ENCODE measurements at regions not wholly inside any gene's neighbourhood (a gene's known extent, or its start where the extent isn't known, plus 50 kb on each side); places are given as distances from the start of the nearest gene placed in this dataset.

DNA sequence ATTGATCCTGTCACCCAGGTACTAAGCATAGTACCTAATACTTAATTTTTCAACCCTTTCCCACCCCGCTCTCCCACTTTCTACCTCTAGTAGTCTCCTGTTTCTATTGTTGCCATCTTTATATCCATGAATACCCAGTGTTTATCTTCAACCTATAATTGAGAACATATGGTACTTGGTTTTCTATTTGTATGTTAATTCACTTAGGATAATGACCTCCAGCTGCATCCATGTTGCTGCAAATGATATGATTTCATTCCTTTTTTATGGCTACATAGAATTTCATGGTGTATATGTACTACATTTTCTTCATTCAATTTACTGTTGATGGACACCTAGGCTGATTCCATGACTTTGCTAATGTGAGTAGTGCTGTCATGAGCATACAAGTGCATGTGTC, 547.3 kb upstream of the NOVA1 start:
- Histone ChIP-seq H3K4me3 (no peak overlapping the region), H3K27ac (no peak overlapping the region), H3K27me3 (no peaks in the 10 kb centered on the region), H3K36me3 (no peaks in the 10 kb centered on the region), H3K9me3 (ENCODE audit: low read depth) (no peaks in the 10 kb centered on the region), H3K4me1 (ENCODE audit: low read depth) (no peaks in the 10 kb centered on the region)
- no peak for TF ChIP-seq CTCF (IDR thresholded peaks at IDR 0.05; ENCODE audit: low read depth, low read length)
- no peak for DNase-seq (ENCODE audit: low read depth in 1 of 2, low spot score in 1 of 2)

DNA sequence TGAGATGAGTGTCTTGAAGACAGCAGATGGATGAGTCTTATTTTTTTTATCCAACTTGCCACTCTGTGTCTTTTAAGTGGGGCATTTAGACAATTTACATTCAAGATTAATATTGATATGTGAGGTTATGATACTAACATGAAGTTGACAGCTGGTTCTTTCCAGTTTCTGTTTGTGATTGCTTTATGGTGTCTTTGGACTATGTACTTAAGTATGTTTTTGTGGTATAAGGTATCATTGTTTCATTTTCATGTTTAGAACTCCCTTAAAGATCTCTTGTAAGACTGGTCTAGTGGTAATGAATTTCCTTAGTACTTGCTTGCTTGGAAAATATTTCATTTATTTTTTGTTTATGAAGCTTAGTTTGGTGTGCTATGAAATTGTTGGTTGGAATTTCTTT, 550.3 kb upstream of the NOVA1 start:
- Histone ChIP-seq H3K27ac (no peak overlapping the region), H3K9me3 (ENCODE audit: low read depth) (no peaks in the 10 kb centered on the region), H3K36me3 (no peaks in the 10 kb centered on the region), H3K4me1 (ENCODE audit: low read depth) (no peaks in the 10 kb centered on the region), H3K4me3 (no peak overlapping the region), H3K27me3 (no peaks in the 10 kb centered on the region)
- DNase-seq (ENCODE audit: low read depth in 1 of 2, low spot score in 1 of 2) = no peak
- no peak for TF ChIP-seq CTCF (IDR thresholded peaks at IDR 0.05; ENCODE audit: low read depth, low read length)

- H3K4me3 ChIP-seq = no peak overlapping the region
- no peak overlapping the region for H3K27ac ChIP-seq
- no peaks in the 10 kb centered on the region for H3K9me3 ChIP-seq (ENCODE audit: low read depth)
- no peaks in the 10 kb centered on the region for H3K36me3 ChIP-seq
- H3K4me1 ChIP-seq (ENCODE audit: low read depth) = no peaks in the 10 kb centered on the region
- DNase-seq (ENCODE audit: low read depth in 1 of 2, low spot score in 1 of 2) = no peak
- no peaks in the 10 kb centered on the region for H3K27me3 ChIP-seq
- TF ChIP-seq CTCF (IDR thresholded peaks at IDR 0.05; ENCODE audit: low read depth, low read length) = no peak
Measured at GRCh38 chr14:27164139-27164538, 566.3 kb upstream of the NOVA1 start.

DNA sequence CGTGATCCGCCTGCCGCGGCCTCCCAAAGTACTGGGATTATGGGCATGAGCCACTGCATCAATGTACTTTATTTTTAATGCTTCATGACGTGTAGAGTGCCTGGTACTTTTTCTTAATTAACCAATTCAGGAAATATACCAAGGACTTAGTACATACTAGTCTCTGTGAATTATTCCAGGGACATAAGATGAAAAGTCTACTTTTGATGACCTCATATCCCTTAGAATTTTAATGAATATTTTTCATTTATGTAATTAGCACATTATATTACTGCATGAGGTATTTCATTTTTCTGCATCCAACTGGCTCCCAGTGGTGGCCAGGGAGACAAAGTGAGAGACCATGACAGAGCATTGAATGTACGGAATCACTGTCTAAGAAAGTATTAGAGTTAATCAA, 577.7 kb upstream of the NOVA1 start:
- Histone ChIP-seq H3K36me3 (no peaks in the 10 kb centered on the region), H3K4me1 (ENCODE audit: low read depth) (no peaks in the 10 kb centered on the region), H3K4me3 (no peak overlapping the region), H3K9me3 (ENCODE audit: low read depth) (no peaks in the 10 kb centered on the region), H3K27me3 (no peaks in the 10 kb centered on the region), H3K27ac (no peak overlapping the region)
- DNase-seq (ENCODE audit: low read depth in 1 of 2, low spot score in 1 of 2) = no peak
- no peak for TF ChIP-seq CTCF (IDR thresholded peaks at IDR 0.05; ENCODE audit: low read depth, low read length)

DNA sequence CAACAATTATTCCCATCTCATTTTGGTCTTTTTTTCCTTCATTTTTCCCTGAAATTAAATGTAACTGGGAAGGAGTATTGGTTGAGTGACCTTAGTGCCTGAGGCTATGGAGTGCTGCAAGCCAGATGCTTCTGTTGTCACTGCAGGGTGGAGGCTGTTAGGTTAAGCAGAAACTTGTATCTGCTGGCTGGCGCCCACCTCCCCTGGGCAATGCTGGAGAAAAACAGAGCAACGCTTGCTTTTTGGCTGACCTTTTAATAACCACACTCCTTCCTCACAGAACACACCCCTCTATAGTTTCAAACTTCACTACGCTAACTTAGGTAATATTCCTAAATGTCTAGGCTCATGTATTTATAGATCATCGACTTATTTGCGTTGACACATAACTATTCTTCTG, 583.5 kb upstream of the NOVA1 start:
- no peak for DNase-seq (ENCODE audit: low read depth in 1 of 2, low spot score in 1 of 2)
- no peak for TF ChIP-seq CTCF (IDR thresholded peaks at IDR 0.05; ENCODE audit: low read depth, low read length)
- Histone ChIP-seq H3K9me3 (ENCODE audit: low read depth) (no peaks in the 10 kb centered on the region), H3K27me3 (no peaks in the 10 kb centered on the region), H3K4me3 (no peak overlapping the region), H3K36me3 (no peaks in the 10 kb centered on the region), H3K27ac (no peak overlapping the region), H3K4me1 (ENCODE audit: low read depth) (no peaks in the 10 kb centered on the region)

DNA sequence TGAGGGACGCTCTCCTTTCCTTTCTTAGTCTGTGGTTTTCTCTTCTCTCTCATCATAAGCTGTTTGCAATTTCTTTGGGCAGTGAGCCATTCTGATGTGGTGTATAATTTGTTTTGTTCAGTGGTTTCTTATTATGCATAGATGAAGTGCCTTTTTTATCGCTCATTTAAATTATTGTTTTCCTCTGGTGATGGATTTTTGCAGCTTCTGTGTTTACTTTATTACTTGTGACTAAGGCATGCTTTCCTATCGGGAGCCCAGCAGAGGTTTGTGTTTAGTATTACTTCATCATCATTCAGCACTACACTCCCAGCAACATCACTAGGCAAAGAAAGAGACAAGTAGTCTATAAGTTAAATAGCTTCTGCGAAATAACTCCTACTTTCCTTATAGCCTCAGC, 586.6 kb upstream of the NOVA1 start:
- Histone ChIP-seq H3K27ac (no peak overlapping the region), H3K4me1 (ENCODE audit: low read depth) (no peaks in the 10 kb centered on the region), H3K27me3 (no peaks in the 10 kb centered on the region), H3K4me3 (no peak overlapping the region), H3K9me3 (ENCODE audit: low read depth) (no peaks in the 10 kb centered on the region), H3K36me3 (no peaks in the 10 kb centered on the region)
- TF ChIP-seq CTCF (IDR thresholded peaks at IDR 0.05; ENCODE audit: low read depth, low read length) = no peak
- no peak for DNase-seq (ENCODE audit: low read depth in 1 of 2, low spot score in 1 of 2)
